Endothelial cell of umbilical vein (primary cell): ENCODE measurements at regions not wholly inside any gene's neighbourhood (a gene's known extent, or its start where the extent isn't known, plus 50 kb on each side); places are given as distances from the start of the nearest gene placed in this dataset.

Experiments
- BruUV-seq: library from RNA; stranded (reverse); fragments of 400-500 nt; replicated peaks from 2 replicates; lab custom pipeline; 2021; lab: Mats Ljungman, UMichigan
- CTCF ChIA-PET: fragments of 300-600, 350-600 bp; sonication (Branson Sonifier 250); formaldehyde crosslinking; loops from one replicate; lab custom pipeline; 2021; ENCODE audit warnings: antibody characterized with exemption, inconsistent platforms; lab: Charles Lee
- POLR2A ChIA-PET: fragments of 300-600, 350-600 bp; sonication (Branson Sonifier 250); formaldehyde crosslinking; loops from one replicate; lab custom pipeline; 2021; ENCODE audit warnings: antibody characterized with exemption, inconsistent platforms; lab: Charles Lee
- DNase-seq: peaks from one replicate; pipeline ENCODE4 v3.0.0-alpha.2; 2011; ENCODE audit warnings: low read depth, low spot score
- FAIRE-seq: peaks from 2 replicates; lab custom pipeline; 2011; peaks lifted over from hg19 to GRCh38; lab: Jason Lieb, UNC
- H2AFZ ChIP-seq: 2 replicates; pipeline ENCODE4 v1.6.0; 2012; ENCODE audit warnings: low read depth, low read length, control low read depth, inconsistent platforms
- H3K27ac ChIP-seq: 2 replicates; pipeline ENCODE4 v1.5.1; 2011; ENCODE audit warnings: low read depth, mild to moderate bottlenecking, control low read depth, low read length, moderate library complexity; ENCODE audit not compliant: insufficient read depth
- H3K27me3 ChIP-seq, 2 experiments: 2 replicates each; pipeline versions ENCODE4 v1.6.0 to v1.6.1; 2011; ENCODE audit warnings: low read length in 2 of 2, mixed read lengths in 1 of 2; ENCODE audit not compliant: control insufficient read depth in 2 of 2, insufficient read depth in 2 of 2
- H3K36me3 ChIP-seq, 2 experiments: 2 replicates in 1 of 2; 3 replicates in 1 of 2; pipeline ENCODE4 v1.5.1; 2011; ENCODE audit warnings: low read length in 2 of 2, mild to moderate bottlenecking in 1 of 2, moderate library complexity in 1 of 2; ENCODE audit not compliant: control insufficient read depth in 2 of 2, insufficient read depth in 2 of 2; ENCODE audit errors: extremely low read depth in 1 of 2
- H3K4me1 ChIP-seq: 3 replicates; pipeline ENCODE4 v1.5.1; 2011; ENCODE audit warnings: mild to moderate bottlenecking, low read length; ENCODE audit not compliant: control insufficient read depth, insufficient read depth; ENCODE audit errors: extremely low read depth
- H3K4me2 ChIP-seq: 2 replicates; pipeline ENCODE4 v1.6.1; 2011; ENCODE audit warnings: low read length, control low read depth, mixed read lengths; ENCODE audit not compliant: insufficient read depth
- H3K4me3 ChIP-seq, 3 experiments: fragments of 200-600 bp in 1 of 3; sonication (generic), shearing (Covaris generic) in 1 of 3; replicated peaks in 1 of 3; 2 replicates each; pipeline ENCODE4 v1.5.1; 2011 to 2016; ENCODE audit warnings: control low read depth in 3 of 3, low read length in 3 of 3, mild to moderate bottlenecking in 2 of 3, inconsistent platforms in 1 of 3, low read depth in 1 of 3, moderate library complexity in 1 of 3; ENCODE audit not compliant: insufficient read depth in 1 of 3
- H3K79me2 ChIP-seq: 2 replicates; pipeline ENCODE4 v1.6.0; 2012; ENCODE audit warnings: low read length, inconsistent platforms; ENCODE audit not compliant: control insufficient read depth, insufficient read depth
- H3K9ac ChIP-seq: replicated peaks from 2 replicates; pipeline ENCODE3; 2011; ENCODE audit warnings: low read length, control low read depth; ENCODE audit not compliant: insufficient read depth; ENCODE audit errors: extremely low read depth
- H3K9me1 ChIP-seq: replicated peaks from 3 replicates; pipeline ENCODE4 v1.6.0; 2011; ENCODE audit warnings: mild to moderate bottlenecking, low read length; ENCODE audit not compliant: control insufficient read depth, insufficient read depth; ENCODE audit errors: extremely low read depth
- H3K9me3 ChIP-seq: replicated peaks from 2 replicates; pipeline ENCODE4 v1.5.1; 2012; ENCODE audit warnings: low read length, inconsistent platforms; ENCODE audit not compliant: control insufficient read depth, insufficient read depth
- H4K20me1 ChIP-seq: replicated peaks from 2 replicates; pipeline ENCODE3; 2011; ENCODE audit warnings: mild to moderate bottlenecking, low read length; ENCODE audit not compliant: control insufficient read depth, insufficient read depth; ENCODE audit errors: extremely low read depth
- EZH2 ChIP-seq: IDR thresholded peaks from 2 replicates; pipeline ENCODE4 v1.6.1; 2012; ENCODE audit warnings: borderline replicate concordance, low read depth, mild to moderate bottlenecking, moderate library complexity, low read length, inconsistent platforms; ENCODE audit not compliant: severe bottlenecking
- FOS ChIP-seq: IDR thresholded peaks from 2 replicates; pipeline ENCODE4 v1.6.1; 2011; ENCODE audit warnings: mild to moderate bottlenecking, low read length, moderate library complexity, borderline replicate concordance; ENCODE audit not compliant: insufficient read depth
- GATA2 ChIP-seq: IDR thresholded peaks from 2 replicates; pipeline ENCODE4 v1.7.0; 2011; ENCODE audit warnings: low read depth, mild to moderate bottlenecking, moderate library complexity, mixed read lengths, low read length; ENCODE audit not compliant: insufficient read length, insufficient read depth
- JUN ChIP-seq: IDR thresholded peaks from 2 replicates; pipeline ENCODE4 v1.6.1; 2011; ENCODE audit warnings: borderline replicate concordance, low read depth; ENCODE audit not compliant: insufficient read length, insufficient read depth
- MYC ChIP-seq: IDR thresholded peaks from one replicate; pipeline ENCODE4 v1.6.1; 2011; ENCODE audit warnings: mild to moderate bottlenecking, low read depth, low read length
- POLR2A ChIP-seq: IDR thresholded peaks from 2 replicates; pipeline ENCODE4 v1.6.1; 2012; ENCODE audit warnings: low read depth, mild to moderate bottlenecking, control low read depth, low read length
- POLR2AphosphoS5 ChIP-seq: IDR thresholded peaks from 2 replicates; pipeline ENCODE4 v1.6.1; 2012; ENCODE audit warnings: low read depth, mild to moderate bottlenecking, control low read depth, low read length, moderate library complexity; ENCODE audit not compliant: insufficient read depth
- dilution Hi-C: fragments of 300-500 bp; cut with MboI; formaldehyde crosslinking; loops from one replicate; pipeline ENCODE4 v1.15.0; 2019; ENCODE audit warnings: low sequenced_read_pairs; ENCODE audit not compliant: extremely low pct_ligation_motif_present
- intact Hi-C: fragments of 100-400 bp; cut with micrococcal nuclease; formaldehyde crosslinking; loops from one replicate; pipeline ENCODE4 v1.10.0; 2022
- TF ChIP-seq, protein P1 (sequence below): IDR thresholded peaks from 2 replicates; pipeline ENCODE4 v1.6.1; 2011; ENCODE audit not compliant: insufficient read depth, insufficient read length
- TF ChIP-seq, protein P2 (sequence below), 2 donors: IDR thresholded peaks; 1 replicate in 1 of 2; 2 replicates in 1 of 2; pipeline ENCODE4 v1.5.1; 2011; ENCODE audit warnings: low read length in 2 of 2, mild to moderate bottlenecking in 2 of 2, moderate library complexity in 2 of 2, control low read depth in 1 of 2, inconsistent platforms in 1 of 2, low read depth in 1 of 2; ENCODE audit not compliant: insufficient read depth in 1 of 2; ENCODE audit errors: extremely low read depth in 1 of 2

GRCh38 chr6:164898412-164898811, 411.0 kb downstream of the C6orf118 start:
- Histone ChIP-seq H3K4me3 (no peak overlapping the region), H3K9me3 (peaks cover 2% of the 10 kb centered on the region), H3K36me3 (no peaks in the 10 kb centered on the region), H3K9me1 (no peaks in the 10 kb centered on the region), H3K79me2 (no peaks in the 10 kb centered on the region), H3K27ac (no peak overlapping the region), H3K9ac (no peak overlapping the region), H4K20me1 (no peaks in the 10 kb centered on the region), H3K4me1 (no peaks in the 10 kb centered on the region), H2AFZ (no peak overlapping the region), H3K27me3 (no peaks in the 10 kb centered on the region), H3K4me2 (no peak overlapping the region)
- intact Hi-C loops = no loop called here
- dilution Hi-C loops = no loop called here
- ChIA-PET CTCF (no interaction called here), POLR2A (no interaction called here)
- no peak for DNase-seq
- BruUV-seq = no TSS peak
- TF ChIP-seq MYC (no peak), GATA2 (no peak), POLR2A (no peak), POLR2AphosphoS5 (no peak), EZH2 (no peak), FOS (no peak), JUN (no peak)
- TF ChIP-seq, protein P1, sequence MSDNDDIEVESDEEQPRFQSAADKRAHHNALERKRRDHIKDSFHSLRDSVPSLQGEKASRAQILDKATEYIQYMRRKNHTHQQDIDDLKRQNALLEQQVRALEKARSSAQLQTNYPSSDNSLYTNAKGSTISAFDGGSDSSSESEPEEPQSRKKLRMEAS = no peak
- TF ChIP-seq, protein P2, sequence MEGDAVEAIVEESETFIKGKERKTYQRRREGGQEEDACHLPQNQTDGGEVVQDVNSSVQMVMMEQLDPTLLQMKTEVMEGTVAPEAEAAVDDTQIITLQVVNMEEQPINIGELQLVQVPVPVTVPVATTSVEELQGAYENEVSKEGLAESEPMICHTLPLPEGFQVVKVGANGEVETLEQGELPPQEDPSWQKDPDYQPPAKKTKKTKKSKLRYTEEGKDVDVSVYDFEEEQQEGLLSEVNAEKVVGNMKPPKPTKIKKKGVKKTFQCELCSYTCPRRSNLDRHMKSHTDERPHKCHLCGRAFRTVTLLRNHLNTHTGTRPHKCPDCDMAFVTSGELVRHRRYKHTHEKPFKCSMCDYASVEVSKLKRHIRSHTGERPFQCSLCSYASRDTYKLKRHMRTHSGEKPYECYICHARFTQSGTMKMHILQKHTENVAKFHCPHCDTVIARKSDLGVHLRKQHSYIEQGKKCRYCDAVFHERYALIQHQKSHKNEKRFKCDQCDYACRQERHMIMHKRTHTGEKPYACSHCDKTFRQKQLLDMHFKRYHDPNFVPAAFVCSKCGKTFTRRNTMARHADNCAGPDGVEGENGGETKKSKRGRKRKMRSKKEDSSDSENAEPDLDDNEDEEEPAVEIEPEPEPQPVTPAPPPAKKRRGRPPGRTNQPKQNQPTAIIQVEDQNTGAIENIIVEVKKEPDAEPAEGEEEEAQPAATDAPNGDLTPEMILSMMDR (IDR thresholded peaks at IDR 0.05; ENCODE audit: extremely low read depth in 1 of 2, insufficient read depth in 1 of 2, low read depth in 1 of 2, low read length in 2 of 2) = no peak
- FAIRE-seq = no peak
